Activated naive CD4-positive, alpha-beta T cell treated with anti-CD3 and anti-CD28 coated beads for 36 hours (primary cell): ENCODE measurements at regions not wholly inside any gene's neighbourhood (a gene's known extent, or its start where the extent isn't known, plus 50 kb on each side); places are given as distances from the start of the nearest gene placed in this dataset.
"Not testable (repeated sequence)": the region's sequence is repeated elsewhere in the genome, so short reads cannot be mapped to it uniquely, and the experiment has no call there.

Experiments used
- CTCF ChIA-PET: fragments of 350-600 bp; sonication (Branson Sonifier 250); formaldehyde crosslinking; loops from one replicate; lab custom pipeline; 2021; ENCODE audit warnings: antibody characterized with exemption; lab: Charles Lee
- DNase-seq: peaks from one replicate; pipeline ENCODE4 v3.0.0-alpha.2; 2020
- H3K27ac Mint-ChIP-seq: one replicate; pipeline ENCODE4 v1.8.0; 2021; ENCODE audit warnings: mild to moderate bottlenecking, mixed read lengths
- H3K27me3 Mint-ChIP-seq: one replicate; pipeline ENCODE4 v1.8.0; 2021; ENCODE audit warnings: low read depth, mixed read lengths
- H3K36me3 Mint-ChIP-seq: one replicate; pipeline ENCODE4 v1.8.0; 2021; ENCODE audit warnings: low read depth, mixed read lengths
- H3K4me1 Mint-ChIP-seq: one replicate; pipeline ENCODE4 v1.8.0; 2021; ENCODE audit warnings: low read depth, mixed read lengths
- H3K4me3 Mint-ChIP-seq: one replicate; pipeline ENCODE4 v1.8.0; 2021; ENCODE audit warnings: mild to moderate bottlenecking, moderate library complexity, mixed read lengths
- H3K9me3 Mint-ChIP-seq: one replicate; pipeline ENCODE4 v1.8.0; 2021; ENCODE audit warnings: mixed read lengths
- intact Hi-C: fragments of 100-400 bp; cut with micrococcal nuclease; formaldehyde crosslinking; loops from one replicate; pipeline ENCODE4 v1.15.1; 2023

DNA sequence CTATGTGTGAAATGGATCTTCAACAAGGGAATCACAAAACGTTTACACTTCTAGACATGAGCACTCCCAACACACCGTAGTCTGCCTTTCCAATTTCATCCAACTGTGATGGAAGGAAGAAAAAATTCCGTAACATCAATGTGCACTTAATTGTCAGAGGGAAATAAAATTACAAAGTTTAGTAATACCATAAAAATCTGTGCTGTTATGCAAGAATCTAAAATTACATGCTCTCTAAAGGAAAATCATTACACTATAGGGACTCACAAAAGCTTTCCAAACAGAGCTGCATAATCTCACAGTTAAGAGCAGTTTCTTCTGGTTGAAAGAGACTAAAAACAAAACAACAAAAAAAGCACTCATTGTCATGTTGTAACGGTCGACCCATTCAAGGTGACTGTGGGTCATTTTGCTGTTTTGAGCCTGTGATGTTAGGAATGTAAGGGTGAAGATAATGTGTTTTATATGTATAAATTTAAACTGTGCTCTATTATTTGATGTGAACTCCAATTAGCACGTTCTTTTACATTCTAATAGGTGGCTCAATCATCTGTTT is 698.0 kb downstream of the TDRD15 start:
- H3K27ac Mint-ChIP-seq: no peak overlapping the region
- intact Hi-C loops: no loop called here
- peaks cover 6% of the 10 kb centered on the region for H3K9me3 Mint-ChIP-seq
- H3K36me3 Mint-ChIP-seq: no peaks in the 10 kb centered on the region
- H3K27me3 Mint-ChIP-seq: no peaks in the 10 kb centered on the region
- no peaks in the 10 kb centered on the region for H3K4me1 Mint-ChIP-seq
- no peak for DNase-seq
- no peak overlapping the region for H3K4me3 Mint-ChIP-seq
- CTCF ChIA-PET: no interaction called here

GRCh38 chr2:21822505-21822904 is 698.7 kb downstream of the TDRD15 start:
- H3K27ac Mint-ChIP-seq: no peak overlapping the region
- intact Hi-C loops: no loop called here
- H3K4me1 Mint-ChIP-seq: no peaks in the 10 kb centered on the region
- no peak for DNase-seq
- H3K27me3 Mint-ChIP-seq: no peaks in the 10 kb centered on the region
- H3K9me3 Mint-ChIP-seq: peaks cover 8% of the 10 kb centered on the region
- CTCF ChIA-PET: no interaction called here
- no peaks in the 10 kb centered on the region for H3K36me3 Mint-ChIP-seq
- H3K4me3 Mint-ChIP-seq: no peak overlapping the region

GRCh38 chr2:21833767-21834166 is 710.0 kb downstream of the TDRD15 start:
- Mint-ChIP-seq H3K4me1 (no peaks in the 10 kb centered on the region), H3K36me3 (no peaks in the 10 kb centered on the region), H3K27me3 (no peaks in the 10 kb centered on the region), H3K4me3 (no peak overlapping the region), H3K27ac (no peak overlapping the region), H3K9me3 (peaks cover 8% of the 10 kb centered on the region)
- intact Hi-C loops: no loop called here
- CTCF ChIA-PET: no interaction called here
- no peak for DNase-seq

GRCh38 chr2:21836261-21836660 is 712.5 kb downstream of the TDRD15 start:
- CTCF ChIA-PET: no interaction called here
- H3K27me3 Mint-ChIP-seq: no peaks in the 10 kb centered on the region
- no peaks in the 10 kb centered on the region for H3K4me1 Mint-ChIP-seq
- DNase-seq: no peak
- peaks cover 2% of the 10 kb centered on the region for H3K9me3 Mint-ChIP-seq
- H3K4me3 Mint-ChIP-seq: no peak overlapping the region
- H3K36me3 Mint-ChIP-seq: no peaks in the 10 kb centered on the region
- no peak overlapping the region for H3K27ac Mint-ChIP-seq
- intact Hi-C loops: no loop called here

DNA sequence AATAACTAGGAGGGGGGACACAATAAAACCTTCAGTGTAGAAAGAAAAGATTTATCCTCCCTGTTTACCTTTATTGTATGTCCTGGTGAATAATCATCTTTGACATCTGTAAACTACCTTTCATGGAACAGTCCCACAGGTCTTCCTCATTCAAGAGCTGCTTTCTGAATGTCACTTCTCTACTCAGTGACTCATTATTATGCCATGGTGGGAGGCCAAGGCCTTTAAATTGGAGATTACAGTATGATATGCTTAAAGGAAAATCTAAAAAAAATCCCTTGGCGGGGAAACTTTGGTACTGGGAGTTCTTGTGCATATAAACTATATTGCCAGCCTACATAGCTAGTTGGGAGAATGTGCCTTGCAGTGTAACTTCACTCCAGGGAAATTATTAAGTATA is 713.0 kb downstream of the TDRD15 start:
- intact Hi-C loops: no loop called here
- H3K4me3 Mint-ChIP-seq: no peak overlapping the region
- peaks cover 2% of the 10 kb centered on the region for H3K9me3 Mint-ChIP-seq
- CTCF ChIA-PET: no interaction called here
- H3K36me3 Mint-ChIP-seq: no peaks in the 10 kb centered on the region
- H3K4me1 Mint-ChIP-seq: no peaks in the 10 kb centered on the region
- no peaks in the 10 kb centered on the region for H3K27me3 Mint-ChIP-seq
- H3K27ac Mint-ChIP-seq: no peak overlapping the region
- no peak for DNase-seq

DNA sequence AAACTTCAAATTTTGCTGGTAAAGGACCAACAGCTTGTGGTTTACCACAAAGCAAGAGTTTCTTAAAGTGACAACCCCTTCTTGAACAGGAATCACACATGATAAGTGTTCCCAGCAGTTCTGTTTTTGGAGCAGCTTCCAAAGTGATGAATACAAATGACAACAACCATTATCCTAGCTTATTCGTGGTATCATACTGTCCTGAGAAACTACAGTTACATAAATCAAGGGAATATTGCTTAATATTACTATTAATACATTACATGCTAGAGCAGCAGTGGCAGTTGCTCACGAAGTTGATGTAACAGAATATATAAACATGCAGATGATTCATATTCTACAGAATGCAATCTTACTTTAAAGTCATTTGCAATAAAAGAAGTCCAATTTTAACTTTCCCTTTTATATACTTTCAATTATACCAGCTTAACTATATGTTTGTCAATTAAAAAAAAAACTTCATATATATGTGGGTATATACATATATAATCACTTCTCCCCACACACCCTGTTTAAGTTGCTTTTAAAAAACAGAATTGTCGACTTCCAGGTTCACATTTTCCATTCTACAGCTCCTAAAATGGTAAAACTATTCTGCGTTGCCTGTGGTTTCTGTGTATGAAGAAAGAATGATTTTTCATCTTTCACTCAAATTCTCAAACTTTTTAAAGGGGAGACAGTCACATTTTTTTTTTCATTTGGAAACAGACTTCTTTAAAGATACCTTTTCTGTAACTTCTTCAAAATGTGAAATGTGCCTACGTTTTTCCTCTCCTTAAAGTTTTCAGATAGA is 713.6 kb downstream of the TDRD15 start:
- no peaks in the 10 kb centered on the region for H3K4me1 Mint-ChIP-seq
- H3K27me3 Mint-ChIP-seq: no peaks in the 10 kb centered on the region
- H3K27ac Mint-ChIP-seq: no peak overlapping the region
- CTCF ChIA-PET: no interaction called here
- no peaks in the 10 kb centered on the region for H3K36me3 Mint-ChIP-seq
- intact Hi-C loops: no loop called here
- H3K4me3 Mint-ChIP-seq: no peak overlapping the region
- DNase-seq: no peak
- peaks cover 4% of the 10 kb centered on the region for H3K9me3 Mint-ChIP-seq

GRCh38 chr2:21841341-21841740 is 717.6 kb downstream of the TDRD15 start:
- H3K36me3 Mint-ChIP-seq: no peaks in the 10 kb centered on the region
- no peak overlapping the region for H3K27ac Mint-ChIP-seq
- intact Hi-C loops: no loop called here
- H3K27me3 Mint-ChIP-seq: no peaks in the 10 kb centered on the region
- H3K4me1 Mint-ChIP-seq: no peaks in the 10 kb centered on the region
- H3K4me3 Mint-ChIP-seq: no peak overlapping the region
- peaks cover 5% of the 10 kb centered on the region for H3K9me3 Mint-ChIP-seq
- no peak for DNase-seq
- CTCF ChIA-PET: no interaction called here

DNA sequence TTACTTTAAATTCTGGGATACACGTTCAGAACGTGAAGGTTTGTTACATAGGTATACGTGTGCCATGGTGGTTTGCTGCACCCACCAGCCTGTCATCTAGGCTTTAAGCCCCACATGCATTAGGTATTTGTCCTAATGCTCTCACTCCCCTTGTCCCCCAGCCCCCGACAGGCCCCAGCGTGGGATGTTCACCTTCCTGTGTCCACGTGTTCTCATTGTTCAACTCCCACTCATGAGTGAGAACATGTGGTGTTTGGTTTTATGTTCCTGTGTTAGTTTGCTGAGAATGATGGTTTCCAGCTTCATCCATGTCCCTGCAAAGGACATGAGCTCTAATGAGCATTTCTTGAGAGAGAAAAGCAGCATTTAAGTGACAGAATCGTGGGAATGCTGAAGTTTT is 726.6 kb downstream of the TDRD15 start:
- H3K27me3 Mint-ChIP-seq, DNase-seq, H3K4me3 Mint-ChIP-seq, intact Hi-C loops, H3K4me1 Mint-ChIP-seq, H3K36me3 Mint-ChIP-seq, H3K27ac Mint-ChIP-seq, H3K9me3 Mint-ChIP-seq, CTCF ChIA-PET: not testable (repeated sequence)

GRCh38 chr2:21854938-21855337 is 731.2 kb downstream of the TDRD15 start:
- H3K27ac Mint-ChIP-seq: no peak overlapping the region
- no peak overlapping the region for H3K4me3 Mint-ChIP-seq
- intact Hi-C loops: no loop called here
- CTCF ChIA-PET: no interaction called here
- no peaks in the 10 kb centered on the region for H3K27me3 Mint-ChIP-seq
- no peaks in the 10 kb centered on the region for H3K36me3 Mint-ChIP-seq
- peaks cover 5% of the 10 kb centered on the region for H3K9me3 Mint-ChIP-seq
- no peaks in the 10 kb centered on the region for H3K4me1 Mint-ChIP-seq
- DNase-seq: no peak

GRCh38 chr2:21856708-21857107 is 732.9 kb downstream of the TDRD15 start:
- CTCF ChIA-PET: no interaction called here
- Mint-ChIP-seq H3K4me3 (no peak overlapping the region), H3K27me3 (no peaks in the 10 kb centered on the region), H3K9me3 (peaks cover 4% of the 10 kb centered on the region), H3K36me3 (no peaks in the 10 kb centered on the region), H3K4me1 (no peaks in the 10 kb centered on the region), H3K27ac (no peak overlapping the region)
- intact Hi-C loops: no loop called here
- no peak for DNase-seq

- Mint-ChIP-seq H3K27ac (no peak overlapping the region), H3K36me3 (no peaks in the 10 kb centered on the region), H3K27me3 (no peaks in the 10 kb centered on the region), H3K9me3 (peaks cover 4% of the 10 kb centered on the region), H3K4me1 (no peaks in the 10 kb centered on the region), H3K4me3 (no peak overlapping the region)
- CTCF ChIA-PET: no interaction called here
- intact Hi-C loops: no loop called here
- DNase-seq: no peak
Measured at GRCh38 chr2:21860907-21861306, 737.1 kb downstream of the TDRD15 start.

GRCh38 chr2:21866316-21866715 is 742.5 kb downstream of the TDRD15 start:
- intact Hi-C loops: no loop called here
- CTCF ChIA-PET: no interaction called here
- H3K4me1 Mint-ChIP-seq: no peaks in the 10 kb centered on the region

GRCh38 chr2:21887881-21888280 is 764.1 kb downstream of the TDRD15 start:
- DNase-seq: no peak
- Mint-ChIP-seq H3K27ac (no peak overlapping the region), H3K4me1 (no peaks in the 10 kb centered on the region), H3K27me3 (no peaks in the 10 kb centered on the region), H3K4me3 (no peak overlapping the region), H3K9me3 (peaks cover under 1% of the 10 kb centered on the region), H3K36me3 (no peaks in the 10 kb centered on the region)
- CTCF ChIA-PET: no interaction called here
- intact Hi-C loops: no loop called here

More at GRCh38 chr2:21866316-21866715, 742.5 kb downstream of the TDRD15 start:
- Mint-ChIP-seq H3K4me3 (no peak overlapping the region), H3K36me3 (no peaks in the 10 kb centered on the region), H3K9me3 (peaks cover 3% of the 10 kb centered on the region), H3K27ac (no peak overlapping the region), H3K27me3 (no peaks in the 10 kb centered on the region)
- DNase-seq: no peak
